HUES48 (cell line): ENCODE measurements at regions not wholly inside any gene's neighbourhood (a gene's known extent, or its start where the extent isn't known, plus 50 kb on each side); places are given as distances from the start of the nearest gene placed in this dataset.

Experiments
- H3K27ac ChIP-seq: one replicate; pipeline ENCODE4 v1.7.0; 2013; ENCODE audit warnings: low read depth, low read length, inconsistent platforms
- H3K27me3 ChIP-seq: 2 replicates; pipeline ENCODE4 v1.6.1; 2013; ENCODE audit warnings: mild to moderate bottlenecking, low read length; ENCODE audit not compliant: control insufficient read depth, insufficient read depth
- H3K36me3 ChIP-seq: 2 replicates; pipeline ENCODE4 v1.6.1; 2013; ENCODE audit warnings: low read length; ENCODE audit not compliant: control insufficient read depth, insufficient read depth
- H3K4me1 ChIP-seq: 2 replicates; pipeline ENCODE4 v1.6.1; 2013; ENCODE audit warnings: mild to moderate bottlenecking, low read length; ENCODE audit not compliant: control insufficient read depth, insufficient read depth
- H3K4me3 ChIP-seq: 2 replicates; pipeline ENCODE4 v1.5.1; 2013; ENCODE audit warnings: mild to moderate bottlenecking, low read depth, low read length
- H3K9ac ChIP-seq: 2 replicates; pipeline ENCODE4 v1.6.1; 2013; ENCODE audit warnings: mild to moderate bottlenecking, low read depth, low read length, moderate library complexity
- H3K9me3 ChIP-seq: 2 replicates; pipeline ENCODE4 v1.6.1; 2013; ENCODE audit warnings: low read length; ENCODE audit not compliant: control insufficient read depth, insufficient read depth

DNA sequence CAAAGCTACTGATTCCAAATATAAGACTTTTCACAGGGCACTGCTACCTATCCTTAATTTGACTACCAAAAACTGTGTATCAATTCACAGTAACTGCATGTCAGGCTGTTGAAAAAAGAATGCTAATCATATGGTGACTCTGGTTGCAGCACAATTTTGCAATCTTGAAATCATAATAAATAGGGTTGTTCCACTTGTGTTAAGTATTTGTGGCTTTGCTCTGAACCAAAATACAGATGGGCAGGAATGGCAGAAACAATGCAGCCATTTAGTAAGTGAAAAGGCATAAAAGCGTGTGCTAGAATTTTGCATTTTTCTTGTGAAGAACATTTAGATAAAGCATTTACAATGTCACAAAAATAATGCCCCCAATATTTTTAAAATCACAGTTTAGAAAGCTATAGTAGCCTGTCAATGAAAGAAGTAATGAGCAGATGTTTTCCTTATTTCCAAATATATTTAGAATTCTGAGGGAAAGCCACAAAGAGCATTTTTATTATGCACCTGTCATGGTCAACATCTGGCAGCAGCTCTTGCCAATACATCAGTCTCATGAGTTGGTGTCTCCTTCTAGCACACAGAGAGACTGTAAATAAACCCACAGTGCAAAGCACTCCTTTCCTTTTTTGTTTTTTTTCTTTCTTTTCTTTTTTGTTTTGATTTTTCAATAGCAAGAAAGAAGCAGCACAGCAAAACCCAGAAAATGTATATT lies 54.8 kb upstream of the PAM start:
- H3K4me1 ChIP-seq: no peaks in the 10 kb centered on the region
- H3K27ac ChIP-seq: no peak overlapping the region
- H3K36me3 ChIP-seq: no peaks in the 10 kb centered on the region
- no peaks in the 10 kb centered on the region for H3K27me3 ChIP-seq
- no peak overlapping the region for H3K4me3 ChIP-seq
- no peaks in the 10 kb centered on the region for H3K9me3 ChIP-seq
- no peak overlapping the region for H3K9ac ChIP-seq

DNA sequence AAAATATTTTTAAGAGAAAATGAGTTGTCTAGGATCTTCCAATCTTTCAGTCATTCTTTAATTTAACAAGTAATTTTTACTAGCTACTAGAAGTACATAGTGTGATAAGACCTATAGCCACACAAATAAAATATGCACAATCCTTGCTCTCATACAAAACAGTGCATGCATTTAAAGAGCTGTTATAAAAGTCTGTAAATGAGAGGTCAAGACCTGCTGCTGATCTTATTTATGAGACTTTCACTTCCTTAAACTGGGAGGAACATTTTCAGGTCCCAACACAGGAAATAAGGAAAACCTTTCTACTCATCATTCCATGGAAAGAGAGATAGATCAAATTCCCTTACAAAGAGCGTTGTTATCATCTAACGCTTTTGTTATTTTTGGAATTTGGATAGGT lies 54.2 kb upstream of the PAM start:
- Histone ChIP-seq H3K4me1 (no peaks in the 10 kb centered on the region), H3K4me3 (no peak overlapping the region), H3K36me3 (no peaks in the 10 kb centered on the region), H3K27ac (no peak overlapping the region), H3K9me3 (no peaks in the 10 kb centered on the region), H3K27me3 (no peaks in the 10 kb centered on the region), H3K9ac (no peak overlapping the region)

DNA sequence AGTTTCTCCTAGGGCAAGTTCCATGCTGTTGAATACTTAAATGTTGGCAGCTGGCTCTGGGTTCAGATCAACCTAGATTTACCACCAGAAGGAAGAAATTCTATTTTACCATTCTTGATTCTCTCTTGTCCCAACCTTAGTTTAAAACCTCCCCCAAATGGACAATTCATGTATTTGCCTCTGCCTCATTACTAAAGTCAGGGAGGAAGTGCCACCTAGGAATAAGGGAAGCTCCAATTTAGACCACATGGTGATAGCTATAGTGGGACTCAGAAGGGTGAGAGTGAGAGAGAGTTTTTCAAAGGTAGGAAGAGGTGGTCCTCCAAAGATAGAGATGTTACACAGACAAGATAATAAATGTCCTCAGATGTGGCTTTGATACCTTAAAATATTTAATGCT lies 53.4 kb upstream of the PAM start:
- Histone ChIP-seq H3K4me1 (no peaks in the 10 kb centered on the region), H3K36me3 (no peaks in the 10 kb centered on the region), H3K9ac (no peak overlapping the region), H3K27ac (no peak overlapping the region), H3K9me3 (no peaks in the 10 kb centered on the region), H3K4me3 (no peak overlapping the region), H3K27me3 (no peaks in the 10 kb centered on the region)
